Fibroblast of lung (primary cell): ENCODE measurements at regions not wholly inside any gene's neighbourhood (a gene's known extent, or its start where the extent isn't known, plus 50 kb on each side); places are given as distances from the start of the nearest gene placed in this dataset.

Experiments used
- DNase-seq, 2 donors: peaks; one replicate each; pipeline versions ENCODE4 v3.0.0 to v3.0.0-alpha.2; 2010; ENCODE audit warnings: low read depth in 2 of 2
- H2AFZ ChIP-seq: 2 replicates; pipeline ENCODE4 v1.5.1; 2012; ENCODE audit warnings: low read length, control low read depth, inconsistent platforms
- H3K27ac ChIP-seq: 2 replicates; pipeline ENCODE4 v1.5.1; 2011; ENCODE audit warnings: low read length, control low read depth; ENCODE audit not compliant: insufficient read depth
- H3K27me3 ChIP-seq: 2 replicates; pipeline ENCODE4 v1.5.1; 2011; ENCODE audit warnings: mild to moderate bottlenecking, low read length; ENCODE audit not compliant: control insufficient read depth, insufficient read depth
- H3K36me3 ChIP-seq: 2 replicates; pipeline ENCODE4 v1.5.1; 2011; ENCODE audit warnings: low read length; ENCODE audit not compliant: control insufficient read depth, insufficient read depth
- H3K4me1 ChIP-seq: 2 replicates; pipeline ENCODE4 v1.5.1; 2011; ENCODE audit warnings: low read length; ENCODE audit not compliant: control insufficient read depth, insufficient read depth; ENCODE audit errors: extremely low read depth
- H3K4me2 ChIP-seq: 2 replicates; pipeline ENCODE4 v1.5.1; 2011; ENCODE audit warnings: low read length, control low read depth; ENCODE audit not compliant: insufficient read depth; ENCODE audit errors: extremely low read depth
- H3K4me3 ChIP-seq, 4 experiments: fragments of 200-600 bp in 1 of 4; sonication (generic) in 1 of 4; replicated peaks in 1 of 4; 2 replicates each; pipeline ENCODE4 v1.5.1; 2011 to 2016; ENCODE audit warnings: low read length in 4 of 4, low read depth in 3 of 4, mild to moderate bottlenecking in 3 of 4, control low read depth in 2 of 4, inconsistent platforms in 1 of 4, mixed read lengths in 1 of 4; ENCODE audit not compliant: insufficient read depth in 1 of 4; ENCODE audit errors: control extremely low read depth in 1 of 4
- H3K79me2 ChIP-seq: 2 replicates; pipeline ENCODE4 v1.5.1; 2012; ENCODE audit warnings: mild to moderate bottlenecking, low read length, inconsistent platforms; ENCODE audit not compliant: control insufficient read depth, insufficient read depth
- H3K9ac ChIP-seq: 2 replicates; pipeline ENCODE4 v1.5.1; 2011; ENCODE audit warnings: mild to moderate bottlenecking, low read length, control low read depth; ENCODE audit not compliant: insufficient read depth
- H3K9me3 ChIP-seq: 2 replicates; pipeline ENCODE4 v1.5.1; 2012; ENCODE audit warnings: low read depth, low read length; ENCODE audit not compliant: control insufficient read depth, insufficient read depth
- H4K20me1 ChIP-seq: 2 replicates; pipeline ENCODE4 v1.5.1; 2011; ENCODE audit warnings: low read length; ENCODE audit not compliant: control insufficient read depth, insufficient read depth; ENCODE audit errors: extremely low read depth
- EZH2 ChIP-seq: IDR thresholded peaks from 2 replicates; pipeline ENCODE4 v1.5.1; 2012; ENCODE audit warnings: low read length, control low read depth, mild to moderate bottlenecking; ENCODE audit errors: missing control alignments
- TF ChIP-seq, protein P1 (sequence below), 2 donors: IDR thresholded peaks in 1 of 2; conservative IDR thresholded peaks in 1 of 2; 1 replicate in 1 of 2; 2 replicates in 1 of 2; pipeline ENCODE4 v1.5.1; 2011 to 2012; ENCODE audit warnings: low read length in 2 of 2, control low read depth in 1 of 2, inconsistent platforms in 1 of 2, low read depth in 1 of 2, mild to moderate bottlenecking in 1 of 2

DNA sequence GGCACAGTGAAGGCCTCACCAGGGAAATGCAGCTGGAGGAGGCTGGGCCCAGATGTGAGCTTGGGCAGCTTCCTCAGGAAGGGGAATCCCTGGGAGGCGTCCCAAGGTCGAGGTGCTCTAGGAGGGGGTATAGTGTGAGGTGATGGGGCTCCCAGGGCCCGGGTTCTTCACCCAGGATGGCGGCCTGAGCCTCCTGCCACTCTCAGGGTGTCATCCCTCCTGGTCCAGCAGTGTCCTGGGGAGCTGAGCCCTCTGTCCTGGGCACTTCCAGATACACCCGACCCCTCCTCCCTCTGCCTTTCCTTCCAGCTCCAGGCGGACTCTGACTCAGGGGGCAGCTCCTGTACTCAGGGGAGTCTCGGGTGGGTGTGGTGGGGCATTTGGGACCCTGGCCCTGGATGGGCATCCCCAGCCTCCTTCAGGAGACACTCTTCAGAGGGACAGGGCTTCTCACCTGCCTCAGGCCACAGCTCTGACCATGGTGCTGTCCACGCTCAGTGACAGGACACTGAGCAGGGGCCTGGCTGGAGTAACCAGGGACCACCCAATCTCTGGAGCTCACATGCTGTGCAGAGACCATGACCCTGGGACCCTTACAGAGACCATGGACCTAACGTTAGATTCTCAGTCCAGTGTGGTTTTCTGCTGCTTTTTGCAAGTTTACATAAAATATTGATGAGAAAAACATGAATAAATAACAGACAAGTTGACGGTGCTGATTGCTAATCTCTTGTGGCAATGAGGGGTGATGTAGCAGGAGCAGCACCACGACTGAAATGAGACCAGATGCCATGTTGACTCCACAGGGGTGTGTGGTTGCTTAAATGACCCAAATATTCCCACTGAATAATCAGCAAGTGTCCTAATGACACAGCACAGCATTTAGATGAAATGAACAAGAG lies 101.9 kb downstream of the GGTLC2 start:
- H3K9me3 ChIP-seq: no peaks in the 10 kb centered on the region
- H3K4me2 ChIP-seq: no peak overlapping the region
- H3K4me1 ChIP-seq: no peaks in the 10 kb centered on the region
- no peaks in the 10 kb centered on the region for H3K79me2 ChIP-seq
- DNase-seq: no peak
- H2AFZ ChIP-seq: no peak overlapping the region
- TF ChIP-seq EZH2: no peak
- TF ChIP-seq, protein P1, sequence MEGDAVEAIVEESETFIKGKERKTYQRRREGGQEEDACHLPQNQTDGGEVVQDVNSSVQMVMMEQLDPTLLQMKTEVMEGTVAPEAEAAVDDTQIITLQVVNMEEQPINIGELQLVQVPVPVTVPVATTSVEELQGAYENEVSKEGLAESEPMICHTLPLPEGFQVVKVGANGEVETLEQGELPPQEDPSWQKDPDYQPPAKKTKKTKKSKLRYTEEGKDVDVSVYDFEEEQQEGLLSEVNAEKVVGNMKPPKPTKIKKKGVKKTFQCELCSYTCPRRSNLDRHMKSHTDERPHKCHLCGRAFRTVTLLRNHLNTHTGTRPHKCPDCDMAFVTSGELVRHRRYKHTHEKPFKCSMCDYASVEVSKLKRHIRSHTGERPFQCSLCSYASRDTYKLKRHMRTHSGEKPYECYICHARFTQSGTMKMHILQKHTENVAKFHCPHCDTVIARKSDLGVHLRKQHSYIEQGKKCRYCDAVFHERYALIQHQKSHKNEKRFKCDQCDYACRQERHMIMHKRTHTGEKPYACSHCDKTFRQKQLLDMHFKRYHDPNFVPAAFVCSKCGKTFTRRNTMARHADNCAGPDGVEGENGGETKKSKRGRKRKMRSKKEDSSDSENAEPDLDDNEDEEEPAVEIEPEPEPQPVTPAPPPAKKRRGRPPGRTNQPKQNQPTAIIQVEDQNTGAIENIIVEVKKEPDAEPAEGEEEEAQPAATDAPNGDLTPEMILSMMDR (conservative IDR thresholded peaks at IDR 0.05 in 1 of 2, IDR thresholded peaks at IDR 0.05 in 1 of 2; ENCODE audit: low read depth in 1 of 2, low read length in 2 of 2): no peak
- H3K9ac ChIP-seq: no peak overlapping the region
- H3K27me3 ChIP-seq: peaks cover 3% of the 10 kb centered on the region
- no peaks in the 10 kb centered on the region for H3K36me3 ChIP-seq
- no peaks in the 10 kb centered on the region for H4K20me1 ChIP-seq
- H3K27ac ChIP-seq: no peak overlapping the region
- H3K4me3 ChIP-seq: no peak overlapping the region

DNA sequence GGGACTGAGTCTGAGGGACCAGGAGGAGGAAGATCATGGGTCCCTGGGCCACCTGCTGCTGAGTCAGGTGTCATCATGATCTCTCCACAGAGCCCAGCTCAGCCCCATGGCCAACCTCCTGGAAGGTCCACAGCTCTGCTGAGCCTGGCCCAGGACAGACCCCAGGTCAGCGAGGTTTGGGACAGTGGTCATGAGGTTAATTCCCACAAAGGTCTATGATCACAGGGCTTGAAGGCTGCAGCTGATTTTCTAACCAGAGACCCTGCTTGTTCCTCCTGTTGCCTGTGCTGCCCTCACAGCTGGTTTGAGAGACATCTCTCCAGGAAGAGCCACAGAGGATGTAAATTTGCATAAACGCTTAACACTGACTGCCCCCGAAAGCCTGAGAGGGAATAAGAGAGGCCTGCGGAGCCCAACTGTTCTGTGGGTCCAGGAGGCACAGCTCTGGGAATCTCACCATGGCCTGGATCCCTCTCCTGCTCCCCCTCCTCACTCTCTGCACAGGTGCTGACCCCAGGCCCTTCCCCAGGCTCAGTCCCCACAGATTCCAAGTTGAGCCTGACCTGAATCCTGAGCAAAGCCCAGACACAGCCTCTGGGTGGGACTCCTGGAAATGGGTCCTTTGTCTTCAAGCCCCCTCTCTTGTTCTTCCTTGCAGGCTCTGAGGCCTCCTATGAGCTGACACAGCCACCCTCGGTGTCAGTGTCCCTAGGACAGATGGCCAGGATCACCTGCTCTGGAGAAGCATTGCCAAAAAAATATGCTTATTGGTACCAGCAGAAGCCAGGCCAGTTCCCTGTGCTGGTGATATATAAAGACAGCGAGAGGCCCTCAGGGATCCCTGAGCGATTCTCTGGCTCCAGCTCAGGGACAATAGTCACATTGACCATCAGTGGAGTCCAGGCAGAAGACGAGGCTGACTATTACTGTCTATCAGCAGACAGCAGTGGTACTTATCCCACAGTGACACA lies 102.8 kb downstream of the GGTLC2 start:
- Histone ChIP-seq H3K4me3 (no peak overlapping the region), H2AFZ (no peak overlapping the region), H3K4me1 (no peaks in the 10 kb centered on the region), H3K27me3 (peaks cover 3% of the 10 kb centered on the region), H3K27ac (no peak overlapping the region), H3K4me2 (no peak overlapping the region), H4K20me1 (no peaks in the 10 kb centered on the region), H3K9me3 (no peaks in the 10 kb centered on the region), H3K9ac (no peak overlapping the region), H3K79me2 (no peaks in the 10 kb centered on the region), H3K36me3 (no peaks in the 10 kb centered on the region)
- DNase-seq: no peak
- TF ChIP-seq, protein P1 (conservative IDR thresholded peaks at IDR 0.05 in 1 of 2, IDR thresholded peaks at IDR 0.05 in 1 of 2; ENCODE audit: low read depth in 1 of 2, low read length in 2 of 2): no peak
- TF ChIP-seq EZH2: no peak

DNA sequence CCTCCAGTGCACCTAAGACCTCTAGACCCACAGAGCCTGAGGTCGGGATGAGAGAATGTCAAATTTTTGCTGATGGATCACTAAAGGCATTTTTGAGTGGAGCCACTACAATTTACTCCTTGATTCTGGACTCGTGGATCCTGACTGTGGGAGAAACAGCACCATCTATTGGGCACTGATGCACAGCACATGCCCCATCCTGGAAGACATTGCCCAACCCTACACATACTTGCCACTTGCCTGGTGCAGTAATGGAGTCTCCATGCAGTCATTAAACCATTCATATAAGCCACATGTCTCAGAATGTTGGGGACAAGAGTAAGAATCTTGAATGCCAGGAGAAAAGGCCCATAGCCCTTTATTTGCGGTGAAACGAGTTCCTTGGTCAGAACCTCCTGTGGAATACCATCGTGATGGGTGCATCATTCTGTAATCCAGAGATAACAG lies 103.9 kb downstream of the GGTLC2 start:
- Histone ChIP-seq H3K4me1 (no peaks in the 10 kb centered on the region), H3K27ac (no peak overlapping the region), H3K36me3 (no peaks in the 10 kb centered on the region), H3K4me2 (no peak overlapping the region), H4K20me1 (no peaks in the 10 kb centered on the region), H3K9me3 (no peaks in the 10 kb centered on the region), H2AFZ (no peak overlapping the region), H3K4me3 (no peak overlapping the region), H3K79me2 (no peaks in the 10 kb centered on the region), H3K27me3 (peaks cover 3% of the 10 kb centered on the region), H3K9ac (no peak overlapping the region)
- TF ChIP-seq, protein P1 (conservative IDR thresholded peaks at IDR 0.05 in 1 of 2, IDR thresholded peaks at IDR 0.05 in 1 of 2; ENCODE audit: low read depth in 1 of 2, low read length in 2 of 2): peak; percentile 75 to 94
- no peak for TF ChIP-seq EZH2
- DNase-seq: peak; percentile 23 to 65
